ENCODE measurements at regions not wholly inside any gene's neighbourhood (a gene's known extent, or its start where the extent isn't known, plus 50 kb on each side); places are given as distances from the start of the nearest gene placed in this dataset.

DNA sequence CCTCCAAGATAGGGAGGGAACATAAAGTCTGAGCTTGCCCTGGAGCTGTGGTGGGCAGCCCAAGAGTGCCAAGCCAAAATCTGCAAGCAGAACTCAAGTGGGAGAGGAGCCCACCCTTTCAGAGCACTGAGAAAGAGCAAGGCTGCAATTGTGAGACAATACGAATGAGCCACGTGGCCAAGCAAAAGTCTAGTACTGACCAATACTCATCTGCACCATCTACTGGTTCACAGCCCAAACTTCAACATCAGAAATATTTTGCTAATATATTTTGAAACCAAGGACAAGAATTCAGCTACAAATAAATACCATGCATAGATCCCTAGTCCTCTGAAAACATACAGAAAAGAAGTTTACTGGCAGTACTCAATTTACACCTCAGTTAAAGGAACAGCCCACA is 696.2 kb upstream of the COX7C start:
- TF ChIP-seq CTCF (IDR thresholded peaks at IDR 0.05; ENCODE audit: control extremely low read depth in 1 of 3, insufficient read depth in 1 of 3, low read depth in 1 of 3, low read length in 3 of 3) (peak in 1 of 3 experiments; percentile 38; a peak in 2 of 4 replicates), JUND (IDR thresholded peaks at IDR 0.05; ENCODE audit: low read length) (no peak), POLR2A (IDR thresholded peaks at IDR 0.05; ENCODE audit: control extremely low read depth in 1 of 2, low read depth in 2 of 2, low read length in 2 of 2) (no peak), YY1 (IDR thresholded peaks at IDR 0.05; ENCODE audit: low read depth, low read length) (no peak), BCL11A (IDR thresholded peaks at IDR 0.05; ENCODE audit: low read depth in 2 of 2, low read length in 2 of 2) (no peak), KDM1A (IDR thresholded peaks at IDR 0.05; ENCODE audit: borderline replicate concordance, low read length) (no peak), ZNF274 (IDR thresholded peaks at IDR 0.05; ENCODE audit: borderline replicate concordance, extremely low read depth, low read length) (no peak)
- TF ChIP-seq, protein P1, sequence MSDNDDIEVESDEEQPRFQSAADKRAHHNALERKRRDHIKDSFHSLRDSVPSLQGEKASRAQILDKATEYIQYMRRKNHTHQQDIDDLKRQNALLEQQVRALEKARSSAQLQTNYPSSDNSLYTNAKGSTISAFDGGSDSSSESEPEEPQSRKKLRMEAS (IDR thresholded peaks at IDR 0.05): no peak
- TF ChIP-seq, protein P2, sequence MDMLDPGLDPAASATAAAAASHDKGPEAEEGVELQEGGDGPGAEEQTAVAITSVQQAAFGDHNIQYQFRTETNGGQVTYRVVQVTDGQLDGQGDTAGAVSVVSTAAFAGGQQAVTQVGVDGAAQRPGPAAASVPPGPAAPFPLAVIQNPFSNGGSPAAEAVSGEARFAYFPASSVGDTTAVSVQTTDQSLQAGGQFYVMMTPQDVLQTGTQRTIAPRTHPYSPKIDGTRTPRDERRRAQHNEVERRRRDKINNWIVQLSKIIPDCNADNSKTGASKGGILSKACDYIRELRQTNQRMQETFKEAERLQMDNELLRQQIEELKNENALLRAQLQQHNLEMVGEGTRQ (IDR thresholded peaks at IDR 0.05; ENCODE audit: low read length): no peak

All from H1 (cell line).